Hepatocyte (in vitro differentiated cells): ENCODE measurements at regions not wholly inside any gene's neighbourhood (a gene's known extent, or its start where the extent isn't known, plus 50 kb on each side); places are given as distances from the start of the nearest gene placed in this dataset.

Source experiments
- DNase-seq: peaks from one replicate; pipeline ENCODE4 v3.0.0-alpha.2; 2016; ENCODE audit warnings: low spot score
- H2AFZ ChIP-seq: fragments of 200-600 bp; sonication (generic); 2 replicates; pipeline ENCODE4 v1.6.0; 2016; ENCODE audit warnings: antibody characterized with exemption, mild to moderate bottlenecking
- H3K27ac ChIP-seq: fragments of 200-600 bp; sonication (generic); 2 replicates; pipeline ENCODE4 v1.5.1; 2016; ENCODE audit warnings: mild to moderate bottlenecking
- H3K27me3 ChIP-seq: fragments of 200-600 bp; sonication (generic); 2 replicates; pipeline ENCODE4 v1.6.1; 2016
- H3K36me3 ChIP-seq: fragments of 200-600 bp; sonication (generic); replicated peaks from 2 replicates; pipeline ENCODE4 v1.5.1; 2016; ENCODE audit warnings: low read depth; ENCODE audit not compliant: insufficient read depth
- H3K4me1 ChIP-seq: fragments of 200-600 bp; sonication (generic); 2 replicates; pipeline ENCODE4 v1.5.1; 2016; ENCODE audit warnings: mild to moderate bottlenecking, moderate library complexity; ENCODE audit not compliant: insufficient read depth
- H3K4me2 ChIP-seq: fragments of 200-600 bp; sonication (generic); 2 replicates; pipeline ENCODE4 v1.6.0; 2016
- H3K4me3 ChIP-seq: fragments of 200-600 bp; sonication (generic); 2 replicates; pipeline ENCODE4 v1.5.1; 2016; ENCODE audit warnings: mild to moderate bottlenecking
- H3K79me2 ChIP-seq: fragments of 200-600 bp; sonication (generic); 2 replicates; pipeline ENCODE4 v1.6.0; 2017; ENCODE audit warnings: mild to moderate bottlenecking
- H3K9me2 ChIP-seq: fragments of 200-600 bp; sonication (generic); replicated peaks from 2 replicates; pipeline ENCODE4 v1.6.0; 2017; ENCODE audit warnings: mild to moderate bottlenecking; ENCODE audit not compliant: insufficient read depth
- H3K9me3 ChIP-seq: fragments of 200-600 bp; sonication (generic); 2 replicates; pipeline ENCODE4 v1.5.1; 2016; ENCODE audit warnings: low read depth, mild to moderate bottlenecking
- H4K20me1 ChIP-seq: fragments of 200-600 bp; sonication (generic); 2 replicates; pipeline ENCODE4 v1.6.0; 2016; ENCODE audit warnings: mild to moderate bottlenecking; ENCODE audit not compliant: insufficient read depth, poor library complexity, severe bottlenecking
- EZH2 ChIP-seq: fragments of 200-600 bp; sonication (generic); IDR thresholded peaks from 2 replicates; pipeline ENCODE4 v1.6.1; 2016; ENCODE audit warnings: antibody characterized with exemption, mild to moderate bottlenecking, borderline replicate concordance
- EZH2phosphoT487 ChIP-seq: fragments of 200-600 bp; sonication (generic); IDR thresholded peaks from one replicate; pipeline ENCODE4 v1.6.1; 2018; ENCODE audit warnings: antibody characterized with exemption, mild to moderate bottlenecking, low read depth, moderate library complexity; ENCODE audit not compliant: unreplicated experiment, severe bottlenecking
- WGBS: methylation state at CpG from one replicate; pipeline ENCODE4 v1.1.6; 2016; ENCODE audit warnings: low lambda C conversion rate; ENCODE audit errors: missing lambda C conversion rate; 5-methylcytosine and 5-hydroxymethylcytosine counted together
- TF ChIP-seq, protein P1 (sequence below): fragments of 200-600 bp; sonication (generic); IDR thresholded peaks from 2 replicates; pipeline ENCODE4 v1.5.1; 2016; ENCODE audit warnings: antibody characterized with exemption, mild to moderate bottlenecking; ENCODE audit not compliant: poor library complexity

GRCh38 chr5:20351849-20352248 is 363.8 kb upstream of the CDH18 start:
- DNase-seq = no peak
- TF ChIP-seq EZH2 (no peak), EZH2phosphoT487 (no peak)
- TF ChIP-seq, protein P1, sequence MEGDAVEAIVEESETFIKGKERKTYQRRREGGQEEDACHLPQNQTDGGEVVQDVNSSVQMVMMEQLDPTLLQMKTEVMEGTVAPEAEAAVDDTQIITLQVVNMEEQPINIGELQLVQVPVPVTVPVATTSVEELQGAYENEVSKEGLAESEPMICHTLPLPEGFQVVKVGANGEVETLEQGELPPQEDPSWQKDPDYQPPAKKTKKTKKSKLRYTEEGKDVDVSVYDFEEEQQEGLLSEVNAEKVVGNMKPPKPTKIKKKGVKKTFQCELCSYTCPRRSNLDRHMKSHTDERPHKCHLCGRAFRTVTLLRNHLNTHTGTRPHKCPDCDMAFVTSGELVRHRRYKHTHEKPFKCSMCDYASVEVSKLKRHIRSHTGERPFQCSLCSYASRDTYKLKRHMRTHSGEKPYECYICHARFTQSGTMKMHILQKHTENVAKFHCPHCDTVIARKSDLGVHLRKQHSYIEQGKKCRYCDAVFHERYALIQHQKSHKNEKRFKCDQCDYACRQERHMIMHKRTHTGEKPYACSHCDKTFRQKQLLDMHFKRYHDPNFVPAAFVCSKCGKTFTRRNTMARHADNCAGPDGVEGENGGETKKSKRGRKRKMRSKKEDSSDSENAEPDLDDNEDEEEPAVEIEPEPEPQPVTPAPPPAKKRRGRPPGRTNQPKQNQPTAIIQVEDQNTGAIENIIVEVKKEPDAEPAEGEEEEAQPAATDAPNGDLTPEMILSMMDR = no peak
- WGBS = 86% methylated on average over 3 of the region's 3 CpGs

GRCh38 chr5:20348321-20348720 is 360.3 kb upstream of the CDH18 start:
- Histone ChIP-seq H3K9me3 (no peaks in the 10 kb centered on the region), H3K27me3 (no peaks in the 10 kb centered on the region), H3K36me3 (no peaks in the 10 kb centered on the region), H3K4me1 (no peaks in the 10 kb centered on the region), H2AFZ (no peak overlapping the region), H3K27ac (no peak overlapping the region), H3K4me3 (no peak overlapping the region), H3K4me2 (no peak overlapping the region), H3K9me2 (no peaks in the 10 kb centered on the region), H3K79me2 (no peaks in the 10 kb centered on the region), H4K20me1 (no peaks in the 10 kb centered on the region)
- no peak for TF ChIP-seq EZH2
- no peak for TF ChIP-seq EZH2phosphoT487
- TF ChIP-seq, protein P1 = no peak
- WGBS = 17% methylated on average over 1 of the region's 1 CpG
- DNase-seq = no peak

More at GRCh38 chr5:20351849-20352248, 363.8 kb upstream of the CDH18 start:
- Histone ChIP-seq H3K4me2 (no peak overlapping the region), H3K9me2 (no peaks in the 10 kb centered on the region), H3K27ac (no peak overlapping the region), H4K20me1 (no peaks in the 10 kb centered on the region), H3K36me3 (no peaks in the 10 kb centered on the region), H3K79me2 (no peaks in the 10 kb centered on the region), H2AFZ (no peak overlapping the region), H3K27me3 (no peaks in the 10 kb centered on the region), H3K4me3 (no peak overlapping the region), H3K9me3 (no peaks in the 10 kb centered on the region), H3K4me1 (no peaks in the 10 kb centered on the region)

GRCh38 chr5:20347334-20347733 is 359.3 kb upstream of the CDH18 start:
- TF ChIP-seq EZH2phosphoT487 (no peak), EZH2 (no peak)
- TF ChIP-seq, protein P1 = no peak
- Histone ChIP-seq H4K20me1 (no peaks in the 10 kb centered on the region), H3K27ac (no peak overlapping the region), H3K36me3 (no peaks in the 10 kb centered on the region), H3K9me2 (no peaks in the 10 kb centered on the region), H2AFZ (no peak overlapping the region), H3K9me3 (no peaks in the 10 kb centered on the region), H3K27me3 (no peaks in the 10 kb centered on the region), H3K4me3 (no peak overlapping the region), H3K4me1 (no peaks in the 10 kb centered on the region), H3K4me2 (no peak overlapping the region), H3K79me2 (no peaks in the 10 kb centered on the region)
- no peak for DNase-seq
- WGBS = 83% methylated on average over 2 of the region's 2 CpGs

GRCh38 chr5:20340126-20340525 is 352.1 kb upstream of the CDH18 start:
- no peaks in the 10 kb centered on the region for H3K27me3 ChIP-seq
- no peaks in the 10 kb centered on the region for H3K79me2 ChIP-seq
- no peaks in the 10 kb centered on the region for H3K36me3 ChIP-seq
- no peak overlapping the region for H2AFZ ChIP-seq
- H3K4me3 ChIP-seq = no peak overlapping the region
- no peaks in the 10 kb centered on the region for H3K9me3 ChIP-seq
- H3K4me1 ChIP-seq = no peaks in the 10 kb centered on the region
- WGBS = 51% methylated on average over 3 of the region's 3 CpGs
- no peaks in the 10 kb centered on the region for H3K9me2 ChIP-seq
- no peak overlapping the region for H3K4me2 ChIP-seq
- no peak overlapping the region for H3K27ac ChIP-seq
- no peak for TF ChIP-seq EZH2
- TF ChIP-seq, protein P1 = no peak
- no peak for TF ChIP-seq EZH2phosphoT487
- no peak for DNase-seq
- H4K20me1 ChIP-seq = no peaks in the 10 kb centered on the region
